NCI-H128 (cell line): ENCODE measurements at regions not wholly inside any gene's neighbourhood (a gene's known extent, or its start where the extent isn't known, plus 50 kb on each side); places are given as distances from the start of the nearest gene placed in this dataset.
"Not testable (repeated sequence)": the region's sequence is repeated elsewhere in the genome, so short reads cannot be mapped to it uniquely, and the experiment has no call there.

ENCODE experiments used
- DNase-seq: peaks from one replicate; lab custom pipeline; 2025; ENCODE audit not compliant: unreplicated experiment; lab: John Stamatoyannopoulos, UW

DNA sequence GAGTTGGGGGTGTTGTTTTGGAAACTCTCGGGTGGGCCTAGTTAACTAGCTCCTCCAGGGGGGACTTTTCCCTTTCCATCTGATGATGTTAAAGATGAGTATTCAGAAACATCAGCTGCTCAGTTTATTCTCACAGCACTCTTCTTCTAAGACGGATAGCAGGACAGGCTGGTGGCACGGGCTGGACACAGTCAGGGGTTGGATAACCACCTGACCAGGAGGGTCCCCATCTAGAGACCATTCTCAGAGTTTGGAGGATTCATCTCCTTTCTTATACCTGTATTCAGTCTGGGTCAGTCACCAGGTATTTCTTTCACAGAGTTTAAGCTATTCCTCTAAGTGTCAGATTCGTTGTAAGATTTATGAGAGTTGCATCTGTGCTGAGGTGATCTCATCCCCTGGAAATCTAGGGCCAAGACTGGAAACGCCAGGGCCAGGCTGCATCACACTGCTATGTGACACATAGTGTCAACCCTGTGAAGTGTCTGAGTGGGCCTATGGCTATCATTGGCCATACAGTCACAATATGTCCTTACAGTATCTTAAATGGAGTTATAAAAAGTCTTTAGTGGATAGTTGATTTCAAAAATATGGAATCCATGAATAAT is 111.7 kb downstream of the FAM50B start:
- DNase-seq = no peak

GRCh38 chr6:3961581-3962215 is 112.5 kb downstream of the FAM50B start:
- DNase-seq = no peak

- DNase-seq = no peak
Observed at GRCh38 chr6:3962291-3963280, 113.4 kb downstream of the FAM50B start.

DNA sequence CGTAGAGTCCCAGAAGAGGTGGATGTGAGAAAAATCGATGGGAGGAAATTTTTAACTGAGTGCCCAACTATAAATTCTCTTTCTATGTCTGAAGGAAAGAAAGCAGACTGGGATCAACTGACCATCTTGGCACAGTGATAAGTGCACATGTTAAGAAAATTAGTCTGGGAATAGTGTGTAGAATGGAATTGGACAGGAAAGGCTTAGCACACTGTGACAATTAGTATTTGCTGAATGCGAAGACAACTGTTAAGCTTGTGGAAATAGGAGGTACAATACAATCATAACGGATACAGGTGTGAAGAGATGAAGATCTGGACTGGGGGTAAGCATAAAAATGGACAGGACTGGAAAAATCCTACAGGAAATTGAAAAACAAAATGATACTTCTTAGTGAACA is 114.3 kb downstream of the FAM50B start:
- DNase-seq = no peak

DNA sequence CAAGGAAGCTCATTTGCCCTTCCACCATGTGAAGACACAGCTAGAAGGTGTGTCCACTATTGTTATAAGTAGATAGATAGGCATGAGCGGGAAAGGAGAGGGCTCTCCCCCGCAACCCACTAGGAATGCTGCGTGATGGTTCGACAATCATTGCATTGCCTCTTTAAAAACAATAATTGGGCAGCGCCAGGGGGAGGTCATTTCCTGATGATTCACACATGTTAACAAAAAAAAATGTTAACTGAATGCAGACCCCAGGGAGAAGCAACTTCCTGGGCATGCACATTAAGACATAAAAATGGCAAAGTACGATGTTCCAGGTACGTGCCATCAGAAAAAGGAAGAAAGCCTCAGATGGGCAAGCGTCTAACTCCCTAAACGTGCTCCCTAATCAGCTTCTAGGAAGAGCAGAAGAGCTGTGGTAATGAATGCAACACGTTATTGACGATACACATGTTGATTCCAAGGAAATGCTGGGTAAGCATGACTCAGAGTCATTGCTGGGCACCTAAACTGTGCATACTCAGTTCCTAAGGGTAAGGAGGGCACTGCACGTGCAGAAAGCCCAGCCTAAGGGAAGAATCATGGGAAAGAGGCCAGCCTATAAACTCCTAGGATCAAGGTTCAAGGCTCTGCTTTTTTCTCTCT is 113.7 kb downstream of the FAM217A start:
- no peak for DNase-seq

GRCh38 chr6:3966426-3966825 is 112.5 kb downstream of the FAM217A start:
- DNase-seq = no peak

GRCh38 chr6:3970097-3970496 is 108.8 kb downstream of the FAM217A start:
- DNase-seq = no peak

DNA sequence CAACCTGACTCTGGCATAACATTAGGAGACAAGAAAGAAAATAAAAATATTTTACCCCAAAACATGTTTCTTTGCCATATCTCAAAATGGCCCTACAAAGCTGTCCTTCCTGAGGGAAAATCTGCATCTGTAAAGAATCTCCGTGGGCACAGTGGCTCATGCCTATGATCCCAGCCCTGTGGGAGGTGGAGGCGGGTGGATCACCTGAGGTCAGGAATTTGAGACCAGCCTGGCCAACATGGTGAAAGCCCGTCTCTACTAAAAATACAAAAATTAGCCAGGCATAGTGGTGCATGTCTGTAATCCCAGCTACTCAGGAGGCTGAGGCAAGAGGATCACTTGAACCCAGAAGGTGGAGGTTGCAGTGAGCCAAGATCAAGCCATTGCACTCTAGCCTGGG is 105.8 kb downstream of the FAM217A start:
- DNase-seq = not testable (repeated sequence)

- DNase-seq = no peak
Observed at GRCh38 chr6:3977875-3978711, 100.8 kb downstream of the FAM217A start.

DNA sequence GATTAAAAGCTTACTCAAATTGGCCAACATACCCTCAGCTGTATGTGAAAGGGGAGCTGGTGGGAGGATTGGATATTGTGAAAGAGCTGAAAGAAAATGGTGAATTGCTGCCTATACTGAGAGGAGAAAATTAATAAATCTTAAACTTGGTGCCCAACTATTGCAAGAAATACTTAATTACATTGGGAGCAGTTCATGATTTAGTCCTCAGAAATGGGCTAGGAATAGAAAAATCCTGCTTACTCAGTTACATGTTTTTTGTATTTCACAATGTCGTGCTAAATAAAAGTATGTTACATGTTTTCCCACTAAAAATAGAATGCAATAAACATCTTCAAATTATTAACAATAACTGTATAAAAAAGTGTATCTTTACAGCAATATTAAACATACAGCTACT is 100.0 kb downstream of the FAM217A start:
- DNase-seq = not testable (repeated sequence)

DNA sequence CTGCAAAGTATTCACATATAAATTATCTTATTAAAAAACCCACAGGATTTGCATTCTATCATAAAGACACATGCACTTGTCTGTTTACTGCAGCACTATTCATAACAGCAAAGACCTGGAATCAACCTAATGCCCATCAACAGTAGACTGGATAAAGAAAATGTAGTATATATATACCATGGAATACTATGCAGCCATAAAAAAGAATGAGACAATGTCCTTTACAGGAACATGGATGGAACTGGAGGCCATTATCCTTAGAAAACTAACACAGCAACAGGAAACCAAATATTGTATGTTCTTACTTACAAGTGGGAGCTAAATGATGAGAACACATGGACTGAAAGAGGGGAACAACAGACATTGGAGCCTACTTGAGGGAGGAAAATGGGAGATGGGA is 97.0 kb downstream of the FAM217A start:
- DNase-seq = no peak

DNA sequence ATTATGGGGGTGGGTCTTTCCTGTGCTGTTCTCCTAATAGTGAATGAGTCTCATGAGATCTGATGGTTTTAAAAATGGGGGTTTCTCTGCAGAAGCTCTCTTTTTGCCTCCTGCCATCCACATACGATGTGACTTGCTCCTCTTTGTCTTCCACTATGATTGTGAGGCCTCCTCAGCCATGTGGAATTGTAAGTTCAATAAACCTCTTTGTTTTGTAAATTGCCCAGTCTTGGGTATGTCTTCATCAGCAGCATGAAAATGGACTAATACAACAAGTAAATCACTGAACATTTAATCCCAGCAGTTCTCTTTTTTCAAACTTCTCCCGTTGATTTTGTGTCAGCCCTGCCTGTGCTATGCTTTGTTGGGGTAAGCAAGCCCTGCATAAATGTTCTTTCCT is 95.2 kb downstream of the FAM217A start:
- DNase-seq = no peak

DNA sequence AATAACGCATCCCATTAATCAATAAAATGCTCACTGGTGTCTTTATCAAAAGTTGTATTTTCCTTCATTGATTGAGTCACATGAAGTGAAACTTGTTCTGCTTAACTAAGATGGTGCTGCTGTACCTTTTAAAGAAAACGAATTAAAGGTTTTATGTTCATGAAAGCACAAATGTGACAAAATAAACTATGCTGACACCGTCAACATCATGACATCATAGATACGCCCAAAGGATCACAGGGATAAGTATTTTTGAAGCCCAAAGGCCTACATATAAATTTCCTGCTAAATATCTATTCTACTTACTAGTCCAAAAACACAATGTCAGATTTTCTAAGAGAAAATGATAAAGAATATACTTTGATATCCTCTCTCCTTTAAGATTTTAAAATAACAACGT is 94.4 kb downstream of the FAM217A start:
- DNase-seq = no peak

DNA sequence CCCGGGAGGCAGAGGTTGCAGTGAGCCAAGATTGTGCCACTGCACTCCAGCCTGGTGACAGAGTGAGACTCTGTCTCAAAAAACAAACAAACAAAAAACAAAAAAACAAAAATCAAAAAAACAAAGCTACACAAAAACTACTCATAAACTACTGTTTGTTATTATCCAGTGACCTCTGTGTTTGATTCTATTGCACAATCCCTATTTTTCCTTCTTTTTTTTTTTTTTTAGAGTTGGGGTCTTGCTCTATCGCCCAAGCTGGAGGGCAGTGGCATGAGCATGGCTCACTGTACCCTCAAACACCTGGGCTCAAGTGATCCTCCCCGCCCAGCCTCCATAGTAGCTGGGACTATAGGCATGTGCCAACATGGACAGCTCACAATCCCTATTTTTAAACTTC is 92.7 kb downstream of the FAM217A start:
- DNase-seq = no peak

DNA sequence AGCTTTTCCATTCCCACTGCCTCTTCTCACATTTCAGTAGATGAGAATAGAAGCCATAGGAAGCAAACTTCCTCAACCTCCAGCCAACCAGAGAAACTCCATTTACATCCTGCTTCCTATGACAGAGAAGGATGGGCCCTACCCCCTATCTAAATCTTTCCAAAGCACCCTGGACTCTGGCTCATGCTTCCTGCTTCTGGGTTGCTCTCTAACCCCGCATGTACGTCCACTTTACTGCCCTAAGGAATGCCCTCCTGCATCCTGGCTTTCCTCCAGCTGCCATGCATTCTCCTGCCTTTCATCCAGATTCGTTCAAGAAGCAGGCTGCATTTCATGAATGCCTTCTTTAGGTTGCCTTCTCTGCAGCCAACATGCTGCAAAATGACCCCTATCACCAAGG is 91.9 kb downstream of the FAM217A start:
- no peak for DNase-seq

DNA sequence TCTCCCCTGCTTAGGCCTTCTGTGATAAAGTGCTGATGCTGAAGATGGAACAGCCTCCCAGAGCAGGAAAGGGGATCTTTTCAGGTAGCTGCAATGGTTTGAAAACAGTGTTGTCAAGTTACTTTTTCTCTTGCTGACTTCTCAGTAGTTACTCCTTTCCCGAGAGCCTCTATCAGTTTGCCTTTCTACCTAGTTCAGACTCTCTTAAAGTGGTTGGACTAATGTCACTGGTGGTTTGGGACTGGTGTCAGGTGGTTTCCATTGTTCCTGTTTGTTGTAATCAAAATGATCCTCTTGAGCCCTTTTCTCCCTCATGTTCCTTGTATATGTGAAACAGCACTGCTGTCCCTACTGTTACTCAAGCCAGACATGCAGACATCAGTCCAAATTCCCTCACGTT is 91.4 kb downstream of the FAM217A start:
- no peak for DNase-seq

DNA sequence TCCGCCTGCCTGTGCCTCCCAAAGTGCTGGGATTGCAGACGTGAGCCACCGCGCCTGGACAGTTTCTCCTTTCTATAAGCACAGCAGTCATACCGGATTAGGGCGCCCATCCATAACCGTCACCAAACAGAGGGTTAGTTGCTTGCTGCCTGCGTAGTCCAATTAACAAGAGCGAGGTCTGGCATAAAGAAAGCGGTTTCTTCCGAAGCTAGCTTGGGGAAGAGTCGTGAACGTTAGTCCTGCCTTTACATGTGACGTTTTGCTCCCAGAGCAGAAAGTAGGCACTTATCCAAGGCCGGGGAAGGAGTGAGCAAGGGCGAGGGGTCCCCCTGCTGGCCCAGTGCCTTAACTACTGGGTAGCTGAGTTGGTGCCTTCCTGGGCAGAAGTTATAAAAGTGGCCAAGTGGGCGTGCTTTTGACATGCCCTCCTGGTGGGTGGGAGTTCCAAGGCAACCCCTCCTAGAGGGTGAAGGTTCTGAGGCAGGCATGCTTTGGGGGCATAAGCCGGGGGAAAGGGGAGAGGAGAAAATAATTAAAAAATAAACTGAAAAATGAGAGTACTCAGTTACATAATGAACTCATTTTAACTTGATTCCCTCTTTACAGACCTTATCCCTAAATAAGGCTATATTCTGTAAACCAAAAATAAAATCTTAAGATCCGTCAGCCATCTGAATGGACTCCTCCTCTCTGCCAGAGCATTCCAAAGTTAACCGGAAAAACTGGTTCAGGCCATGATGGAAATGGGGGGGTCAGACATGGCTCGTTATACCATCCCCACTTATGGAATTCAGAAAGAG is 88.0 kb downstream of the FAM217A start:
- peak; percentile 52 for DNase-seq

GRCh38 chr6:3991941-3992340 is 87.0 kb downstream of the FAM217A start:
- no peak for DNase-seq

DNA sequence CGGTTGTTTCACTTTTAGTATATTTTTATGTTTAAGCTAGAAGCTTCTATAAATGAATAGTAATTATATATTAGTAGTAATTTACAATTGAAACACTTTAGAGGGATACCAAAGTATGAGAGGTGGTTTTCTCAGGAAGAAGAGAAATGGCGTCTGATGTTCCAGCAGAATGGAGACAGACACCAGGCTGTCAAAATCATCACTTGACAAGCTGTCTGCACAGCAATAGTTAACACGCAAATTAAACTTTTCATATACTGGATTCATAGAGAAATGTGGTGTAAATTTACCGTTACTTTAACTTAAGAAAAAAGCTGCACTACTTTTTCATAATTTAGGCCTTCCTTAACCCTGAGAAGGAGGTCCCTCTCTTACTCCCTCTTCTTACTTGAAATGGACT is 82.6 kb downstream of the FAM217A start:
- DNase-seq = no peak
